Common myeloid progenitor, CD34-positive (primary cell): ENCODE measurements at regions not wholly inside any gene's neighbourhood (a gene's known extent, or its start where the extent isn't known, plus 50 kb on each side); places are given as distances from the start of the nearest gene placed in this dataset.
"Not testable (repeated sequence)": the region's sequence is repeated elsewhere in the genome, so short reads cannot be mapped to it uniquely, and the experiment has no call there.

Source experiments
- CTCF ChIA-PET: fragments of 350-600 bp; sonication (Branson Sonifier 250); formaldehyde crosslinking; loops from one replicate; lab custom pipeline; 2021; ENCODE audit warnings: antibody characterized with exemption; lab: Charles Lee
- POLR2A ChIA-PET: fragments of 350-600 bp; sonication (Branson Sonifier 250); formaldehyde crosslinking; loops from one replicate; lab custom pipeline; 2021; ENCODE audit warnings: antibody characterized with exemption; lab: Charles Lee
- DNase-seq, 3 donors: peaks; one replicate each; pipeline versions ENCODE4 v3.0.0 to v3.0.0-alpha.2; 2013
- H3K27ac ChIP-seq, 2 experiments: 1 replicate in 1 of 2; 2 replicates in 1 of 2; pipeline ENCODE4 v1.7.0; 2013; ENCODE audit warnings: inconsistent platforms in 2 of 2, low read length in 2 of 2, mild to moderate bottlenecking in 2 of 2, low read depth in 1 of 2, moderate library complexity in 1 of 2; ENCODE audit not compliant: severe bottlenecking in 2 of 2, insufficient read depth in 1 of 2, poor library complexity in 1 of 2
- H3K27me3 ChIP-seq, 5 experiments: replicated peaks in 2 of 5; 1 replicate in 3 of 5; 2 replicates in 2 of 5; pipeline versions ENCODE4 v1.6.1 to v1.7.0; 2013; ENCODE audit warnings: low read length in 4 of 5, mild to moderate bottlenecking in 2 of 5, moderate library complexity in 2 of 5, inconsistent platforms in 1 of 5; ENCODE audit not compliant: insufficient read depth in 5 of 5, control insufficient read depth in 4 of 5
- H3K36me3 ChIP-seq, 4 experiments: 1 replicate in 2 of 4; 2 replicates in 2 of 4; pipeline versions ENCODE4 v1.6.1 to v1.7.0; 2013; ENCODE audit warnings: low read length in 3 of 4, control low read depth in 1 of 4, mild to moderate bottlenecking in 1 of 4; ENCODE audit not compliant: control insufficient read depth in 4 of 4, insufficient read depth in 4 of 4
- H3K4me1 ChIP-seq, 4 experiments: 1 replicate in 3 of 4; 2 replicates in 1 of 4; pipeline versions ENCODE4 v1.6.1 to v1.7.1; 2013; ENCODE audit warnings: low read length in 3 of 4, mild to moderate bottlenecking in 3 of 4, control low read depth in 1 of 4, inconsistent platforms in 1 of 4, moderate library complexity in 1 of 4; ENCODE audit not compliant: control insufficient read depth in 4 of 4, insufficient read depth in 4 of 4; ENCODE audit errors: control extremely low read depth in 1 of 4
- H3K4me3 ChIP-seq, 7 experiments: 1 replicate in 4 of 7; 2 replicates in 3 of 7; pipeline versions ENCODE4 v1.5.1 to v1.7.0; 2013; ENCODE audit warnings: mild to moderate bottlenecking in 7 of 7, low read length in 6 of 7, moderate library complexity in 6 of 7, inconsistent platforms in 2 of 7, low read depth in 2 of 7, control low read depth in 1 of 7; ENCODE audit not compliant: insufficient read depth in 4 of 7, control insufficient read depth in 1 of 7; ENCODE audit errors: extremely low read depth in 1 of 7
- H3K9me3 ChIP-seq, 5 experiments: 1 replicate in 4 of 5; 2 replicates in 1 of 5; pipeline versions ENCODE4 v1.6.1 to v1.7.1; 2013; ENCODE audit warnings: low read length in 4 of 5, mild to moderate bottlenecking in 2 of 5, inconsistent platforms in 1 of 5, low read depth in 1 of 5, moderate library complexity in 1 of 5; ENCODE audit not compliant: control insufficient read depth in 4 of 5, insufficient read depth in 2 of 5; ENCODE audit errors: control extremely low read depth in 1 of 5
- WGBS: methylation state at CpG from one replicate; pipeline ENCODE4 v1.1.5; 2013; ENCODE audit not compliant: insufficient coverage; 5-methylcytosine and 5-hydroxymethylcytosine counted together

GRCh38 chr6:57948481-57948880 is 631.1 kb downstream of the PRIM2 start:
- H3K27ac ChIP-seq, H3K4me1 ChIP-seq, DNase-seq, POLR2A ChIA-PET, H3K9me3 ChIP-seq, H3K27me3 ChIP-seq, H3K4me3 ChIP-seq, CTCF ChIA-PET: not testable (repeated sequence)
- WGBS = no CpG with 5 or more reads among the region's 2 CpGs
- H3K36me3 ChIP-seq = peaks cover 0 to 23% (median 3%) of the 10 kb centered on the region in 4 experiments

- WGBS = 100% methylated on average over 2 of the region's 4 CpGs
- H3K4me3 ChIP-seq, DNase-seq, CTCF ChIA-PET, H3K27ac ChIP-seq, H3K27me3 ChIP-seq, POLR2A ChIA-PET, H3K9me3 ChIP-seq, H3K4me1 ChIP-seq: not testable (repeated sequence)
- H3K36me3 ChIP-seq = peaks cover 0 to 26% (median 3%) of the 10 kb centered on the region in 4 experiments
Measured at GRCh38 chr6:57950430-57950829, 633.0 kb downstream of the PRIM2 start.

GRCh38 chr6:57966757-57967156 is 649.3 kb downstream of the PRIM2 start:
- H3K27me3 ChIP-seq, DNase-seq, POLR2A ChIA-PET, CTCF ChIA-PET, H3K4me1 ChIP-seq, H3K4me3 ChIP-seq, H3K9me3 ChIP-seq, H3K36me3 ChIP-seq, H3K27ac ChIP-seq: not testable (repeated sequence)

- H3K9me3 ChIP-seq, CTCF ChIA-PET, H3K27ac ChIP-seq, H3K4me3 ChIP-seq, POLR2A ChIA-PET, H3K4me1 ChIP-seq, H3K36me3 ChIP-seq, DNase-seq, H3K27me3 ChIP-seq: not testable (repeated sequence)
- no CpG with 5 or more reads among the region's 4 CpGs for WGBS
Measured at GRCh38 chr6:57971956-57972355, 654.5 kb downstream of the PRIM2 start.

GRCh38 chr6:57974653-57975052 is 657.2 kb downstream of the PRIM2 start:
- ChIA-PET CTCF (no interaction called here), POLR2A (no interaction called here)
- WGBS = 95% methylated on average over 6 of the region's 7 CpGs

GRCh38 chr6:57975127-57975526 is 657.7 kb downstream of the PRIM2 start:
- H3K27ac ChIP-seq, H3K9me3 ChIP-seq, H3K36me3 ChIP-seq, H3K4me3 ChIP-seq, DNase-seq, CTCF ChIA-PET, H3K4me1 ChIP-seq, H3K27me3 ChIP-seq, POLR2A ChIA-PET: not testable (repeated sequence)
- WGBS = 92% methylated on average over 2 of the region's 10 CpGs

More at GRCh38 chr6:57974653-57975052, 657.2 kb downstream of the PRIM2 start:
- Histone ChIP-seq H3K27me3 (no peaks in the 10 kb centered on the region), H3K4me3 (no peak overlapping the region), H3K36me3 (no peaks in the 10 kb centered on the region), H3K4me1 (no peaks in the 10 kb centered on the region), H3K9me3 (no peaks in the 10 kb centered on the region), H3K27ac (no peak overlapping the region)
- DNase-seq = no peak

GRCh38 chr6:57976371-57976770 is 658.9 kb downstream of the PRIM2 start:
- CTCF ChIA-PET, DNase-seq, H3K36me3 ChIP-seq, H3K4me3 ChIP-seq, H3K27me3 ChIP-seq, H3K27ac ChIP-seq, POLR2A ChIA-PET, H3K9me3 ChIP-seq, H3K4me1 ChIP-seq: not testable (repeated sequence)
- no CpG with 5 or more reads among the region's 1 CpG for WGBS
